SIG-M5 treated with dmso at 0.1 percent for 504 hours (cell line): ENCODE measurements at regions not wholly inside any gene's neighbourhood (a gene's known extent, or its start where the extent isn't known, plus 50 kb on each side); places are given as distances from the start of the nearest gene placed in this dataset.
A peak's percentile ranks its signal among the peaks of the same experiment; 100 is the strongest.

Experiments used
- DNase-seq: peaks from one replicate; lab custom pipeline; 2025; ENCODE audit not compliant: unreplicated experiment; lab: John Stamatoyannopoulos, UW

DNA sequence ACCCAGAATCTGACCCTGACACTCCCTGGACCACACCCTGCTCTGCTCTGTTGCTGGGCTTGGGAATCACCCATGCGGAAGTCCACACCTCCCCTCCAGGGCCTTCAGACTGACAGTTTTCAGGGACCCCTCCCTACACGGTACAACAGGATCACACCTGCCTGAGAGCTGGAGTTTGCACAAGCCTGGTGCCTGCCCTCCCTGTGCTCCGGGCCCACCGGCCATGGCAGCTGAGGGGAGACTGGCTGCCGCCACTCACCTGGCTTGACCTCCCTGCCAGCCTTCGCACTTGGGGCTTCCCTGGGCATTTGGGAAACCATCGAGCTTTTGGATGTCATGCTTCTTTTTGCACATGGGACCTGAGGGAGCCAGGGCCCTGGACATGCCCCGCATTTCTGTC lies 95.9 kb upstream of the ANKRD34C start:
- DNase-seq = no peak

DNA sequence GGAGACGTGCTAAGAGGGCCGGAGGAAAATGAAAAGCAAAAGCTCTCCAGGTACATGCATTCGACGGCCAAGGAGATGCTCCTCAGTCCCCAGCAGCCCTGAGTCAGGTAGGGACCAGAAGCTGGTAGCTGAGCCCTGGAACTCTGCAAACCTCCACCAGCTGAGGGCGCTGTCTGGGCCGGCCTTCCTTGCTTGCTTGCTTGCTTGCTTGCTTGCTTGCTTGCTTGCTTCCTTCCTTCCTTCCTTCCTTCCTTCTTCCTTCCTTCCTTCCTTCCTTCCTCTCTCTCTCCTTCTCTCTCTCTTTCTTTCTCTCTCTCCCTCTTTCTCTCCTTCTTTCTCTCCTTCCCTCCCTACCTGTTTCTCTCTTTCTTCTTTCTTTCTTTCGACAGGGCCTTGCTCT lies 94.6 kb upstream of the RASGRF1 start:
- no peak for DNase-seq

DNA sequence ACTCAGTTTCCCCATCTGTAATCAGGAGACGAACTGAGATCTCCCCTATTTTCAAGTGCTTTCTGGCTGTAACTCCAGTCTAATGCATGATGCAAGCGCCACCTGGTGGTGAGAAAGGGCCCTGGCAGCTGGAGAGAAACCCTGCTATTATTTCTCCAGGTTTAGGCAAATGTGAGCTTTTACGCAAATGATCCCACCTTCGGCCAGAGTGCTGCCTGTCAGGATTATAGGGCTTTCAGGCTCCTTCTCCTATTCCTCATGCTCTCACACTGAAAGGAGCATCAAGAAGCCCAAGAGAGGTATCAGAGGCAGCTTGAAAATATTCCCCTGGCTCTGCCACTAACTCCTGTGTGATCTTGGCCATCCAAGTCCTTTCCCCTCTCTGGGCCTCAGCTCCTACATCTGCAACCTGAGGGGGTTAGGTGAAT lies 93.9 kb upstream of the RASGRF1 start:
- DNase-seq = peak; percentile 69

DNA sequence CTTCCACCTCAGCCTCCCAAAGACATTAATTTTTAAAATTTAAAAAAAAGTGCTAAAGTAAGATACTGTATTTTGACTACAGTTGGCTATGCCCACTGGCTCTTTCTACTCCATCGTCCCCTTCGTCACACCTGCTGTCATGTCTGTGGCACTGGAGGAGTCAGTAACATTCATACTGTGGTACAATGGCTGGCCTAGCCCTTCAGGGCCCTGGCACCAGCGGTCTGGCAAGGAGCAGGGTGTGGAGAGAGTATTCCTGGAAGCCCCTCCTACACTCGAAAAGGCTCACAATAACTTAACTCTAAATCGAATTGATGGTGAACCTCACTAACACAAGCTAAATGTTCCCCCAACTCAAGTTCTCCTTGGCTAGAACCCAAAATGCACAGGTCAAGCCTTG lies 89.7 kb upstream of the RASGRF1 start:
- no peak for DNase-seq

DNA sequence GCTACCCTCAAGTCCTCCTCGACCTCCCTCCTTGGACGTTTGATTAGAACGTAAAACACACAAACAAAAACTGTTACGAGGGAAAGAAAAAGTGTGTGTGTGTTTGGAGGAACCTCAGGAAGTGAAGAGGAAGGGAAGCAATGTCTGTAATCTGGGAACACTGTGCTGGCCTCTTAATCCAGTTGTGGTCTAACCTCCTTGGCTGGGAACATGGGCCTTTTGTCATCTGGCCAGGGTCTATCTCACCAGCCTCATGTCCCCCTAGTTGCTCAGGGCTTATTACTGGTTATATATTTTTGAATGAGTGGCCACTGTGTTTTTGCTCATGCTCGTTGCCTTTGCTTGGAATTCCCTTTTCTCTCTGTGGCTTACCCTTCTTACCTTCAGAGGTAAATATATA lies 89.0 kb upstream of the RASGRF1 start:
- DNase-seq = no peak

DNA sequence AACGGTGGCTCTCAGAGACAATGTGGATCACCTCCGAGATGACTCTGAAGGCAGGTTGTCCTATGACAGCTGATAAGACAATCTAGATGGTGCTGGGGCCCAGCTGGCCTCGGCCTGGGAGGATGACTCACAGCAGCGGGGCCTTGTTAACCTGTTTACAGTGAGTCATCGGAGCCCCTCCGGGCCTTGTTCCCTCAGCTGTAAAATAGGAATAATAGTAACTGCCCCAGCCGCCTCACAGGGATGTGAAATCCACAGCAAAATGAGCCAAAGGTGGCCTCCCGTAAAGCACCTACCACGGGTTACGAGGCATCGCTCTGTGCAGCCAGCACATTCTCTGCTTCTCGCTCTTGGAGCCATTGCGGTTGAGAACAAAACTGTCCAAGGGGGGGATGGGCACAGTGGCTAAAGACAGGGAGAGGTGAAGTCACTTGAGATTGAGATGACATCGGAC lies 88.6 kb upstream of the RASGRF1 start:
- DNase-seq = no peak

DNA sequence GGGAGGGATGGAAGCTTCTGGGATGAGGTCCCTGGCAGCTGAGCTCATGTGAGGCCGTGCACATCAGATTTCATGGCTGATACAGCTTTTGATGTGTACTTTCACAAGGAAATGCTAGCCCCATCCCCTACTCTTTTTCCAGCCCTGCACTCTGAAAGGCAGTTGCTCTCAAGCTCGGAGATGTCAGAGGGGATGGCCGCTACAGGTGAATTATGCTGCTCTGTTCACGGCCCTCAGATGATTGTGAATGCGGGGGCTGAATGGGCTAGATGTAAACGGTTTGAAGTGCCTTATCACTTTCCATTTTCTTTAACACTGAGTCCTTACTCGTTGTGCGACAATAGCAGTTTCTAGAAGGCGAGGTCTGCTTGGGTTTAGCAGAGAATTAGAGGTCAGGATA lies 88.0 kb upstream of the RASGRF1 start:
- no peak for DNase-seq

DNA sequence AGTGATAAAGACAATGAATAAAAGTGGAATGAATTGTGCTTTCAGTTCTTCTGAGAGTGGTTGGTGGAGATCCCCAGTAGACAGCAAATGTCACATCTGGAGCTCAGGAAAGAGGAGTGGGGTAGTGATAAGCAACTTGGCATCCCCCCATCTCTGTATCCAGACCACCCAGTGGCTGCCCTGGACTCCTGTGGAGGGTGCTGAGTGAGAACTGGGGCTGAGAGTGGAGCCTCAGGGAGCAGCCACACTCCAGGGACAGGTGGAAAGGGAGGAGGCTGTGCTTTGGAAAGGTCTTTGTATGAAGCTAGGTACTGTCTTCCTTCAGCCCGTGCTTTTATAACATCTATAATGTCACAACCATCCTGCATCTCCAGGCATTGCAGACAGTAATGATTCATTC lies 85.6 kb upstream of the RASGRF1 start:
- no peak for DNase-seq

DNA sequence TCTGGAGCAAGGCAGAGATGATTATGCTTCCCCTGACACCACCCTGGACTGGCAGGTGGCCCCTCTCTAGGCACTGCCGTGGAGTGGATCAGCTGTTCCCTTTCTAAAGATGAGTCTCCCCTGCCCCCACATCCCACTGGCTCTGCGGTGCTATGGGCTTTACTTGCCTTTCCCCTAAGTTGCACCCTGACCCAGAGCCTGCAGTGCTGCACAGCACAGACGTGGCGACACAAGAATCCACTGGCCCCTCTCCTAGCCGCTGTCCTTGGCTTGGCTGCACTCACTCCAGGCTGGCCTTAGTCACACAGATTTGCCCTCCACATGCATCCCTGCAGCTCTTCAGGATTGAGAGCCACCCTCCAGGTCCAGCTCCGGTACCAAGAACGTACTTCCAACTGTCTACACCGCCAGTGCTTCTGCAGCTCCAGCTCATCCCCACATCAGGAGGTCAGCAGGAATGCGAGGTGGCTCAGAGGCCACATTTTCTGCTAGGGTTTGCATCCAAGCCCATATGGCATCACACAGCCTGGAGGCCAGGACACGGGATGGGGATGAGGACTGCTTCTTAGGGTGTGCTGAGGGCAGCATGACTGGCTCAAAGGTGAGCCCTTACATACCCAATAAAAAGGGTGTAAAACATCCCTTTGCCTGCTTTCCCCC lies 82.4 kb upstream of the RASGRF1 start:
- no peak for DNase-seq

DNA sequence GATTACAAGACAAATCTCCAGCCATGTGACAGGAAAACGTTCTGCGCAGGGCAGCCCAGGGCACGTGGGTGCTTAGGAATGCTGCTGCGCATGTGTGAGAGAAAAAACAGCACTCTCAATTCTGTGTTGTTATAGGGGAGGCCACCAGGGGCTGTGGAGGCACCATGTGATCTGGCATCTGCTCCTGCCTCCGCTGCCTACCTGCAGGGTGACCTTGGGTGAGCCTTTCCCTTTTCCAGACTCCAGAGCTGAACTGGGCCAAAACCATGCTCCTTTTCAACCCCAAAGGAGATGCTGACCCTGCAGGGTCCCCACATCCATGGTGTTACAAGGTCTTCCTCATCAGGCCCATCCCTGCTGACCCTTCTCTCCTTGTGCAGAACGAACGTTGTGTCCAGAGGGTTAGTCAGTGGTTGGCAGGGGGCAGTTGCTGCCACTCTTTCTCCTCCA lies 81.5 kb upstream of the RASGRF1 start:
- no peak for DNase-seq

DNA sequence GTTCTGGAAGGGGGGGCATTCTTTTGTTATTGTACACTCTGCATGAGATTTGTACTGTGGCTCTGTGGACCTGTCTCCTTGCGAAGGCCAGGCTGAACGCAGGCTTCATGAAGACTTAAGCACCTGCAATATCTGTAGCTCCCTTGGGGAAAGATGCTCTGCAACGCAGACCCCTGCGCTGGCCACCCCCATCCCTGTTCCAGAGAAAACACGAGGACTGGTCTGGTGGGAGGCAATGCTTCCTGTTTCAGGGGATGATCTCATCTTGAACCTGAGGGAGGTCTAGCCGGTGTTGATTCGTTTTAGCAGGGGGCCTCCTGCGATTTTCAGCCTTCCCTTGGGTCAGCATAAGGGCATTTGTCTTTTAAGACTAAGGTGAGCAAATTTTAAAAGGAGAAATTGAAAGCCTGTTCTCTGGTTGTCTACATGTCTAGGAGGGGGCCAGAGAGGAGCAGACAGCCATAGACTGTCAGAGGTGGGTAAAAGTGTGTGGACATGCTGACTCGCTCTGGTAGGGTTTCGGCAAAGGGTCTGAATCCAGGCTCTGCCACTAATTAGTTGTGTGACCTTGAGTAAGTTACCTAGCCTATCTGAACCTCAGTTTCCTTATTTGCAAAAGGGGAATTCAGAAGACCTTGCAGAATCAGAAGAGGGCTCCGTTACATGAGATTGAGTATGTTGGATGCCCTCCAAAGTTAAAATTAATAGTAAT lies 80.9 kb upstream of the RASGRF1 start:
- DNase-seq = no peak

DNA sequence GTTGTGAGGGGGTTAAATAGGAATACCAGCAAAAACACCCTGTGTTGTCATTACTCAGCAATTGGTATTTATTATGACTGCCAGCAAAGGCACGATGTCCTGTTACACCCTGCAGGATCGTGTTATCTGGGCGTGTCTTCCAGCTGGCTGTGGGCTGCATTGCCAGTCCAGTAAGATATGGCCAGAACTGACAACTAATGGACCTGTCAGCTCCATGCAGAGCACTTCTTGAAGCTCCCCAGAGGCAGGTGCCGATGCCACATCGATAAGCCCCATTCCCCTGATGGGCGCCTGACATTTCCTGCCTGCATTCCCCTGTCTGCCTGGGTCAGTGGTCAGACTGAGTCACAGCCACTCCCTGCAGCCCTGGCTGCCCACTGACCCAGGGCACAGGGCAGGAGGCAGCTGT lies 79.7 kb upstream of the RASGRF1 start:
- no peak for DNase-seq

DNA sequence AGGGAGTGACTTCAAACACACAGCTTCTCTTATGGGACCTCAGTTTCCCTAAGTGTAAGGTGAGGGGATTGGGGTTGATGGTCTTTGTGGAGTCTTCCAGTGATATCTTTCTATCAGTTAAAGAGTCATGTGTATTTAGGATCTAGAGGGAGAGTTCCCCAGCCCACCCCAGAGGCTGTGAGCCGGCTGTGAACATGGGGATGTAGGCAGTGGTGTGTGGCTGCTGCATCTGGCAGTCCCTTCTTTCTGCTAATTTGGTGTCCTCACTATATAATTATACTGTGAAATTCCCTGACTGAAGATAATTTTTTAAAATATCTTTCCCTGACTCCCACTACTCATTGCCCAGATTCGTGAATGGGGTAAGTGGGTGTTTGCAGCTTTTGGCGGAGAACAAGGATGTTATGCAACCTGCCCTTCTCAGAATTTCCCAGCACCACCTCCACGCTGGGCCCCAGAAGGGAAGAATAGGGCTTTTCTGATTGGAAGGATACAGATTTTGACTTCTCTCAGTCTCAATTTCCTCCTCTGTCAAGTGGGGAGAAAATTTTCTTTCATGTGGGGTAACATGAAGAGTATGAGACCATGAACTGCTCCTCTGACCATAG lies 79.0 kb upstream of the RASGRF1 start:
- no peak for DNase-seq

DNA sequence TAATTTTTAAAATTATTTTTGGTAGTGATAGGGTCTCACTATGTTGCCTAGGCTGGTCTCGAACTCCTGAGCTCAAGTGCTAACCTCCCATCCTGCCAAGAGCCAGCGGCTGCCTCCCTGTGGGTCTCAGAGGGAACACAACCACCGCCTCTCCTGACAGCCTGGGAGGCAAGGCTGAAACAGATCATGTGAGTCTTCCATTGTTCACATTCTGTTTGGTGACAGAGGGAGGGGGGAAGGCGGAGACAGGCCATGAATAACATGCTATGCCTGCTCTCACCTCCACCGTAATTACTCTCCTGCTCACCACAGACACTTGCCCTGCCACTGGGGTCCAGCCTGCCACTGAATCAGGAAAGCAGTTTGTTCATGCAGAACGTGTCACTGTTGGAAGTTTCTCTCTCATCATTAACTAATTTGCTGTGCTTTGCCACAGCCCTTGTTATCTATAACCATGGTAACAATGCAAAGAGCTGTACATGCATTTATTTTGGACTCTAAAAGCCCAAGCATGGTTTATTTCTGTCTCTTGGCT lies 78.4 kb upstream of the RASGRF1 start:
- DNase-seq = no peak

DNA sequence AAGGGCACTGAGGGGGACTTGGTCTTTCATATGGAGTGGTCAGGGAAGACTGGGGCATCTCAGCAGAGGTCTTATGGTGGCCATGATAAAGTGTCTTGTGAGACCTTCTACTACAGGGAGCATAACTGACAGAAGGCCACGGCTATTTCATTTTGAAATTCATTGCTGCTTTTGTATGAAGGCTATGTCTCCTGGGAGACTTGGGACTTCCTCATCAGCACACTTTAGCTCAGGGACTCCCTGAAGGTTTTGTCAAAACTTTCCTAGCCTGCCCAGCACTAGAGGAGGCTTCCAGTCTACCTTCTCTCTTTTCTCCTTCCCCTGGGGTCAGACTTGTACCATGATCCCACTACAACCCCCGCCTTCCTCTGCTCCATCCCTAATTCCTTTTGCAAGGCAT lies 77.2 kb upstream of the RASGRF1 start:
- no peak for DNase-seq

DNA sequence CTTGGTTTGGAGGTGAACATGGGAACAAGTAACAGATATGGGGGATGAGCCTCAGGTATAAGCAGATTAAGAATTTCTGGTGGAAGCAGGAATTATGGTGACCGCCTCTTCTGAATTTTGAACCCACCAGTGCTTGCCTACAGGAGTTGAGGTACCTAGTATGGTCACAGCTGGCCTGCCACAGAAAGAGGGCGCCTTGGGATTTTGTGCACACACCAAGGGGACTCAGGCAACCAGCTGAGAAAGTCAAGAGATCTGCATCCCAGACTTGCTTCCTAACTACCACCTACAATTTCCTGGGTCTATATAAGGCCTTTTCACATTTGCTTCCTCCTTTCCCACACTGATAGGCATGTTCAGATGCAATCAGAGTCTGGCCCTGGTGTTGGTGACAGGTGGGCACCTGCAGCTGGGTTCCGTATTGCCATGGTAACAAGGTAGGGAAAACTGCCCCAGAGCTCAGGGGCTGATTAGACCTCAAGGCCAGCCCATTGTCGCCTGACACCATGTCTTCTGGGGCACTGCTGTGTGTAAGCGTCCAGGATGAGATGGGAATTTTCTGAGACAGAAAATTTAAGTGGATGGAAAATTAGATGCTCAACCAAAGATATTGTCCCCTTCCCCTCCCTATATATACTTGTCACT lies 75.9 kb upstream of the RASGRF1 start:
- no peak for DNase-seq

DNA sequence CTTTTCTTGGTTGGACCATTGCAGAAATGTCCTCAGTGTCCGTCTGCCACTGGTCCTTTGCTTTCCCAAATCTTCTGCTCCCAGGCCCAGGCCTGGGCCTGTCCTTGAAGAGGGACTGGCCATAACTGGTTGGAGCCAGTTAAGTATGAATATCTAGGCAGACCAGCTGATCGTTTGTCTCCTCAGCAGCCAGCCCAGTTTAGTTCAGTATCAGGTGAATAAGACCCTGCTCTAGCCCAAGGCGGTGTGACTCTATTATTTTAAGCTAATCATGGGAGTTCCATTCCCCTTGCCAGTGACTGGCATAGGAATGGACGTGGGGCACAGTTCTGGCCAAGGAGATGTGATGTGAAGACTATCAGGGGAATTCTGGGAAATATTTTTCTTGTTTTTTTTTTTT lies 73.9 kb upstream of the RASGRF1 start:
- DNase-seq = no peak

DNA sequence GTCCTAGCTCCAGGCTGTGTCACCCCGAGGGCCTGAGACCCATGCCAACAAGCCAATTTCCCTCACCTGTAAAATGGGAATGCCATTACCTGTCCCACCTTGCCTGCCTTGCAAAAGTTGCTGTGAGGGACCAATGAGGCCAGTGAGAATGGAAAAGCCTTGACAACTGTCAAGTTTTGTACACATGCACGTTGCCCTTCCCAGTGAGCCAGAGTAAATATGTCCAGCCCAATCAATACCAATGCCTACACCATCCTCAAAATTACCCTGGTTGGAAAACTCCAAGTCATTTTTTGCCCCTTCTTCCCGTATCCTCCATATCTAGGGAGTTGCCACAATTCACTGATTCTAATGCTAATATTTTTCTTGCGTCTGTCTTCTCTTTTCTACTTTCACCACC lies 73.5 kb upstream of the RASGRF1 start:
- DNase-seq = no peak

DNA sequence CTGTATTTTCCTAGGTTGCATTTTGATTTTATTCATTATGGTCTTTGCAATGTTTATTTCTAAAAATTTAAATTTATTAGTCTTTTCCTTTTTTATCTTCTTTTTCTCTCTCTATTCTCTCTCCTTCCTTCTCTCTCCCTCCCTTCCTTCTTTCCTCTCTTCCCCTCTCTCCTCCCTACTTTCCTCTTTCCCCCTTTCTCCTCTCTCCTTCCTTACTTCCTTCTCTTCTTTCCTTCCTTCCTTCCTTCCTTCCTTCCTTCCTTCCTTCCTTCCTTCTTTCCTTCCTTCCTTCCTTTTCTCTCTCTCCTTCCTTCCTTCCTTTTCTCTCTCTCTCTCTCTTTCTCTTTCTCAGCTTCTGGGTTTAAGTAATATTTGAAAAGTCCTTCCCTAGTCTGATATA lies 72.8 kb upstream of the RASGRF1 start:
- no peak for DNase-seq

DNA sequence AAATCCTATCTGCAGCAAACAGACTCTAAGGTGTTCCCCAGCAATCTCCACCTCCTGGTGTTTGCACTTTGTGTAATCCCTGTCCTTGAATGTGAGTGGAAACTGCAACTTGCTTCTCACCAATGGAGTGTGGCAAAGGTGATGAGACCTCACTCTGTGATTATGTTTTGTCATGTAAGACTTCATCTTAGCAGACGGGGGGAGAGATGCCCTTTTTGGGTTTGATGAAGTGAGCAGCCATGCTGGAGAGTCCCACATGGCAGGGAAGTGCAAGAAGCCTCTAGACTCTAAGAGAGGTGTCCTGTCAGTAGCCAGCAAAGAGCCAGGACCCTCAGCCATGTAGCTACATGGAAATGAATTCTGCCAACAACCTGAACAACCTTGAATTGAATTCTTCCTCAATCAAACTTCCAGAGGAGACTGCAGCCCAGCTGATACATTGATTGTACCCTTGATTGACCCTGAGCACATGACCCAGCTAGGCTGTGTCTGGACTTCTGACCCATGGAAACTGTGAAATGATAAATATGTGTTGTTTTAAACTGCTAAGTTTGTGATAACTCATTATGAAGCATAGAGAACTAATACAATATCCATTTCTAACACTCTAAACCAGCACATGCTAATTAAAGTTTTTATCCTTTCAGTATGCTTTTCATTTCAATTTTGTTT lies 71.4 kb upstream of the RASGRF1 start:
- DNase-seq = no peak

DNA sequence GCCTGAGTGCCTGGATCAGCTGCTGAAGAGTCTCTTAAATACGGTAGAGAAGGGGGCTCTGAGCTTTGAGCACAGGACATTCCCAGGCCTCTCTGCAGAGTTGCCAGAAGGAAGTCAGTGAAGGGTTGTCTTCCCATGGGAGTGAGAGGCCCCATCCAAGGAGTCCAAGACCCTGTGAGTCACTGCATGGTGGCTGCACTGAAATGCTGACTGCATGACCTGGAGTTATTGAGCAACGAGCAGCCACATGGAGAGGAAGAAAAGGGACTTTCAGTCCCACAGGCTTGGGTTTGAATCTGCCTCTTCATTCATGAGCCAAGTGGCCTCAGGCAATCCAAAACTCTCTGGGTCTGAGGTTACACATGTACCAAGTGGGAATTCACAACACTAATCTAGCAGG lies 69.6 kb upstream of the RASGRF1 start:
- no peak for DNase-seq
